Fibroblast of upper back skin (primary cell): ENCODE measurements at regions not wholly inside any gene's neighbourhood (a gene's known extent, or its start where the extent isn't known, plus 50 kb on each side); places are given as distances from the start of the nearest gene placed in this dataset.

Experiments used
- DNase-seq: peaks from one replicate; pipeline ENCODE4 v3.0.0-alpha.2; 2013

- no peak for DNase-seq
Measured at GRCh38 chr10:61356354-61356753, 96.8 kb downstream of the TMEM26 start.

- no peak for DNase-seq
Measured at GRCh38 chr10:61355211-61355610, 98.0 kb downstream of the TMEM26 start.

GRCh38 chr10:61354401-61354975 is 98.7 kb downstream of the TMEM26 start:
- DNase-seq, result peak; percentile 66

- no peak for DNase-seq
Measured at GRCh38 chr10:61350794-61351193, 102.4 kb downstream of the TMEM26 start.

GRCh38 chr10:61350068-61350467 is 103.1 kb downstream of the TMEM26 start:
- no peak for DNase-seq

GRCh38 chr10:61346796-61347413 is 106.3 kb downstream of the TMEM26 start:
- no peak for DNase-seq

- peak; percentile 79 for DNase-seq
Measured at GRCh38 chr10:61343796-61344195, 109.4 kb downstream of the TMEM26 start.

- no peak for DNase-seq
Measured at GRCh38 chr10:61342858-61343572, 110.2 kb downstream of the TMEM26 start.

GRCh38 chr10:61341008-61341407 is 112.2 kb downstream of the TMEM26 start:
- DNase-seq, result no peak

GRCh38 chr10:61338146-61338545 is 115.0 kb downstream of the TMEM26 start:
- DNase-seq, result peak; percentile 57

- DNase-seq, result peak; percentile 33
Measured at GRCh38 chr10:61337741-61338140, 115.4 kb downstream of the TMEM26 start.

- DNase-seq, result no peak
Measured at GRCh38 chr10:61336831-61337230, 116.3 kb downstream of the TMEM26 start.

GRCh38 chr10:61335359-61335758 is 117.8 kb downstream of the TMEM26 start:
- no peak for DNase-seq

GRCh38 chr10:61332581-61332980 is 120.6 kb downstream of the TMEM26 start:
- no peak for DNase-seq

- DNase-seq, result no peak
Measured at GRCh38 chr10:61330669-61331068, 122.5 kb downstream of the TMEM26 start.

- no peak for DNase-seq
Measured at GRCh38 chr10:61329854-61330253, 123.3 kb downstream of the TMEM26 start.

- DNase-seq, result peak; percentile 80
Measured at GRCh38 chr10:61325223-61325960, 127.8 kb downstream of the TMEM26 start.

GRCh38 chr10:61323726-61324125 is 129.5 kb downstream of the TMEM26 start:
- peak; percentile 64 for DNase-seq

GRCh38 chr10:61321041-61321857 is 131.9 kb downstream of the TMEM26 start:
- DNase-seq, result peak; percentile 64

GRCh38 chr10:61320257-61320587 is 133.0 kb downstream of the TMEM26 start:
- DNase-seq, result no peak

GRCh38 chr10:61319386-61320256 is 133.6 kb downstream of the TMEM26 start:
- peak; percentile 46 for DNase-seq

GRCh38 chr10:61318429-61318828 is 134.8 kb downstream of the TMEM26 start:
- DNase-seq, result no peak
